IMR-90 (cell line): ENCODE measurements at regions not wholly inside any gene's neighbourhood (a gene's known extent, or its start where the extent isn't known, plus 50 kb on each side); places are given as distances from the start of the nearest gene placed in this dataset.

Experiments used
- ATAC-seq: fragments of 200-7000 bp; cut with Tn5 transposase; 2 replicates; pipeline ENCODE4 v1.9.1; 2020; ENCODE audit warnings: low read depth, mild to moderate bottlenecking, moderate library complexity
- BruUV-seq: library from RNA; stranded (reverse); fragments of 400-500 nt; replicated peaks from 2 replicates; lab custom pipeline; 2021; lab: Mats Ljungman, UMichigan
- CTCF ChIA-PET: fragments of 300-600 bp; formaldehyde crosslinking; extraction: SDS; loops from one replicate; lab custom pipeline; 2021; ENCODE audit warnings: antibody characterized with exemption; lab: Yijun Ruan, JAX
- POLR2A ChIA-PET: fragments of 300-600 bp; sonication (Branson Sonifier 250); formaldehyde crosslinking; loops from one replicate; lab custom pipeline; 2022; ENCODE audit warnings: antibody characterized with exemption; ENCODE audit not compliant: unreplicated experiment; lab: Charles Lee
- DNase-seq: peaks from one replicate; pipeline ENCODE4 v3.0.0; 2013
- H2AFZ ChIP-seq: replicated peaks from 2 replicates; pipeline ENCODE3; 2013; ENCODE audit warnings: low read length, mild to moderate bottlenecking; ENCODE audit not compliant: poor library complexity
- H2AK5ac ChIP-seq: 2 replicates; pipeline ENCODE4 v1.6.1; 2013; ENCODE audit warnings: low read depth, low read length, inconsistent platforms
- H2AK9ac ChIP-seq: replicated peaks from 2 replicates; pipeline ENCODE3; 2013; ENCODE audit warnings: mild to moderate bottlenecking, low read depth, low read length, moderate library complexity; ENCODE audit not compliant: poor library complexity
- H2BK120ac ChIP-seq: 2 replicates; pipeline ENCODE4 v1.6.1; 2013; ENCODE audit warnings: low read depth, low read length, inconsistent platforms
- H2BK15ac ChIP-seq: 3 replicates; pipeline ENCODE4 v1.6.1; 2013; ENCODE audit warnings: low read depth, low read length, inconsistent platforms
- H2BK20ac ChIP-seq: 2 replicates; pipeline ENCODE4 v1.6.1; 2013; ENCODE audit warnings: low read depth, mild to moderate bottlenecking, inconsistent platforms, low read length, moderate library complexity
- H2BK5ac ChIP-seq: 2 replicates; pipeline ENCODE4 v1.6.1; 2013; ENCODE audit warnings: mild to moderate bottlenecking, low read depth, low read length, inconsistent platforms; ENCODE audit not compliant: poor library complexity, severe bottlenecking
- H3K14ac ChIP-seq: replicated peaks from 2 replicates; pipeline ENCODE4 v1.6.1; 2013; ENCODE audit warnings: low read depth, low read length, inconsistent platforms
- H3K18ac ChIP-seq: 2 replicates; pipeline ENCODE4 v1.6.1; 2013; ENCODE audit warnings: low read depth, low read length, control low read depth
- H3K23ac ChIP-seq: 2 replicates; pipeline ENCODE4 v1.6.1; 2013; ENCODE audit warnings: low read depth, low read length, inconsistent platforms
- H3K27ac ChIP-seq: 2 replicates; pipeline ENCODE4 v1.5.1; 2013; ENCODE audit warnings: mild to moderate bottlenecking, control low read depth, low read length; ENCODE audit not compliant: insufficient read depth
- H3K27me3 ChIP-seq: 2 replicates; pipeline ENCODE4 v1.6.1; 2013; ENCODE audit warnings: low read length; ENCODE audit not compliant: control insufficient read depth, insufficient read depth
- H3K36me3 ChIP-seq: 2 replicates; pipeline ENCODE4 v1.6.1; 2013; ENCODE audit warnings: low read length, mixed read lengths; ENCODE audit not compliant: control insufficient read depth, insufficient read depth
- H3K4ac ChIP-seq: 2 replicates; pipeline ENCODE4 v1.6.1; 2013; ENCODE audit warnings: low read depth, low read length, inconsistent platforms
- H3K4me1 ChIP-seq: 2 replicates; pipeline ENCODE4 v1.6.1; 2013; ENCODE audit warnings: low read length, mixed read lengths; ENCODE audit not compliant: control insufficient read depth, insufficient read depth
- H3K4me2 ChIP-seq: 2 replicates; pipeline ENCODE4 v1.6.1; 2013; ENCODE audit warnings: low read depth, mild to moderate bottlenecking, control low read depth, low read length, moderate library complexity
- H3K4me3 ChIP-seq: 2 replicates; pipeline ENCODE4 v1.5.1; 2013; ENCODE audit warnings: low read depth, mild to moderate bottlenecking, control low read depth, low read length, moderate library complexity; ENCODE audit not compliant: insufficient read depth
- H3K56ac ChIP-seq: 2 replicates; pipeline ENCODE4 v1.6.1; 2013; ENCODE audit warnings: low read length, inconsistent platforms; ENCODE audit not compliant: insufficient read depth; ENCODE audit errors: extremely low read depth
- H3K79me1 ChIP-seq, 2 experiments: 2 replicates each; pipeline ENCODE4 v1.6.1; 2013; ENCODE audit warnings: low read length in 2 of 2, inconsistent platforms in 1 of 2, low read depth in 1 of 2
- H3K9ac ChIP-seq: 2 replicates; pipeline ENCODE4 v1.6.1; 2013; ENCODE audit warnings: low read depth, low read length, control low read depth
- H3K9me1 ChIP-seq: 2 replicates; pipeline ENCODE4 v1.6.1; 2013; ENCODE audit warnings: low read length, inconsistent platforms; ENCODE audit not compliant: insufficient read depth
- H3K9me3 ChIP-seq: 2 replicates; pipeline ENCODE4 v1.6.1; 2013; ENCODE audit warnings: low read length; ENCODE audit not compliant: control insufficient read depth, insufficient read depth
- H4K20me1 ChIP-seq: 2 replicates; pipeline ENCODE4 v1.6.1; 2013; ENCODE audit warnings: low read length, inconsistent platforms; ENCODE audit not compliant: insufficient read depth
- H4K5ac ChIP-seq: 2 replicates; pipeline ENCODE4 v1.6.1; 2013; ENCODE audit warnings: mild to moderate bottlenecking, low read depth, low read length, control low read depth
- H4K8ac ChIP-seq, 2 experiments: 2 replicates each; pipeline ENCODE4 v1.6.1; 2013; ENCODE audit warnings: low read depth in 2 of 2, low read length in 2 of 2, control low read depth in 1 of 2, inconsistent platforms in 1 of 2
- H4K91ac ChIP-seq: 2 replicates; pipeline ENCODE4 v1.6.1; 2013; ENCODE audit warnings: low read depth, low read length, inconsistent platforms; ENCODE audit not compliant: insufficient read depth
- BHLHE40 ChIP-seq: fragments of 150-350 bp; IDR thresholded peaks from 2 replicates; pipeline ENCODE4 v1.6.1; 2016; ENCODE audit warnings: mild to moderate bottlenecking, low read depth, low read length
- CEBPB ChIP-seq: IDR thresholded peaks from 2 replicates; pipeline ENCODE4 v1.6.1; 2012; ENCODE audit warnings: low read depth, low read length, improper control_type of control experiment
- CTCF ChIP-seq: conservative IDR thresholded peaks from 2 replicates; pipeline ENCODE4 v1.5.1; 2012; ENCODE audit warnings: mild to moderate bottlenecking, low read depth, low read length, improper control_type of control experiment
- ELK1 ChIP-seq: fragments of 150-350 bp; IDR thresholded peaks from 2 replicates; pipeline ENCODE4 v1.6.1; 2016; ENCODE audit warnings: low read depth, mild to moderate bottlenecking, low read length, moderate library complexity, borderline replicate concordance
- NFE2L2 ChIP-seq: fragments of 150-350 bp; IDR thresholded peaks from 2 replicates; pipeline ENCODE4 v1.6.1; 2016; ENCODE audit warnings: low read depth, mild to moderate bottlenecking, low read length
- POLR2A ChIP-seq: IDR thresholded peaks from 2 replicates; pipeline ENCODE4 v1.6.1; 2012; ENCODE audit warnings: mild to moderate bottlenecking, low read depth, low read length
- RFX5 ChIP-seq: IDR thresholded peaks from 2 replicates; pipeline ENCODE4 v1.8.0; 2012; ENCODE audit warnings: low read depth, mild to moderate bottlenecking, low read length, moderate library complexity
- SMC3 ChIP-seq: fragments of 150-350 bp; IDR thresholded peaks from 2 replicates; pipeline ENCODE4 v1.6.1; 2016; ENCODE audit warnings: low read depth, mild to moderate bottlenecking, antibody characterized with exemption, low read length, moderate library complexity
- USF2 ChIP-seq: fragments of 150-350 bp; IDR thresholded peaks from 2 replicates; pipeline ENCODE4 v1.6.1; 2017; ENCODE audit warnings: mild to moderate bottlenecking, antibody characterized with exemption, low read length, low read depth
- WGBS, 2 experiments: methylation state at CpG; one replicate each; pipeline versions ENCODE4 v1.1.5 to v1.1.7; 2013; ENCODE audit warnings: missing lambda C conversion rate in 2 of 2; ENCODE audit not compliant: insufficient read length in 1 of 2; ENCODE audit errors: extremely low coverage in 2 of 2; 5-methylcytosine and 5-hydroxymethylcytosine counted together
- dilution Hi-C: fragments of 300-500 bp; cut with HindIII; formaldehyde crosslinking; loops from one replicate; pipeline ENCODE4 v1.14.3; 2018; ENCODE audit warnings: low sequenced_read_pairs; ENCODE audit not compliant: unreplicated experiment
- in situ Hi-C: fragments of 300-500 bp; cut with MboI; formaldehyde crosslinking; loops from 3 replicates; pipeline ENCODE4 v1.14.3; 2019; ENCODE audit warnings: low sequenced_read_pairs, inconsistent platforms, mixed read lengths
- intact Hi-C: fragments of 100-400 bp; cut with micrococcal nuclease; formaldehyde crosslinking; loops from 2 replicates; pipeline ENCODE4 v1.10.0; 2022

GRCh38 chr3:104460477-104461406, 906.0 kb upstream of the ALCAM start:
- no peak overlapping the region for H3K4me3 ChIP-seq
- H3K9me3 ChIP-seq, result no peaks in the 10 kb centered on the region
- ChIA-PET CTCF (interaction anchor here (0.6 to 1.7 kb wide), 3 partner anchors 180 to 732 kb away, joined by 3 to 7 read pairs (median 7); no protein-coding TSS in a partner anchor), POLR2A (no interaction called here)
- dilution Hi-C loops, result no loop called here
- H2AK9ac ChIP-seq, result no peak overlapping the region
- no peak overlapping the region for H4K5ac ChIP-seq
- no peak overlapping the region for H3K27ac ChIP-seq
- no peak overlapping the region for H3K14ac ChIP-seq
- no peak overlapping the region for H4K91ac ChIP-seq
- no peak overlapping the region for H3K56ac ChIP-seq
- no peak overlapping the region for H2BK5ac ChIP-seq
- H2BK15ac ChIP-seq, result no peak overlapping the region
- TF ChIP-seq ELK1, result no peak
- no peak for TF ChIP-seq POLR2A
- TF ChIP-seq CTCF, result peak; percentile 34
- TF ChIP-seq USF2, result no peak
- no peak for TF ChIP-seq NFE2L2
- TF ChIP-seq BHLHE40, result no peak
- TF ChIP-seq RFX5, result no peak
- TF ChIP-seq CEBPB, result no peak
- no peak for TF ChIP-seq SMC3
- H3K36me3 ChIP-seq, result no peaks in the 10 kb centered on the region
- intact Hi-C loops, result no loop called here
- no peaks in the 10 kb centered on the region for H3K4me1 ChIP-seq
- H3K4ac ChIP-seq, result no peak overlapping the region
- no peak overlapping the region for H3K9ac ChIP-seq
- no peak overlapping the region for H2BK20ac ChIP-seq
- DNase-seq (peak; percentile 32), ATAC-seq (peak; percentile 63)
- H3K18ac ChIP-seq, result no peak overlapping the region
- no peak overlapping the region for H4K8ac ChIP-seq
- no peaks in the 10 kb centered on the region for H4K20me1 ChIP-seq
- no TSS peak for BruUV-seq
- H3K23ac ChIP-seq, result no peak overlapping the region
- no peak overlapping the region for H3K4me2 ChIP-seq
- H2AK5ac ChIP-seq, result no peak overlapping the region
- H3K9me1 ChIP-seq, result no peaks in the 10 kb centered on the region
- no peaks in the 10 kb centered on the region for H3K79me1 ChIP-seq
- H2AFZ ChIP-seq, result no peak overlapping the region
- no peak overlapping the region for H2BK120ac ChIP-seq
- in situ Hi-C loops, result no loop called here
- WGBS, 2 experiments, result no CpG with 5 or more reads among the region's 1 CpG
- no peaks in the 10 kb centered on the region for H3K27me3 ChIP-seq
